ENCODE measurements at regions not wholly inside any gene's neighbourhood (a gene's known extent, or its start where the extent isn't known, plus 50 kb on each side); places are given as distances from the start of the nearest gene placed in this dataset.

DNA sequence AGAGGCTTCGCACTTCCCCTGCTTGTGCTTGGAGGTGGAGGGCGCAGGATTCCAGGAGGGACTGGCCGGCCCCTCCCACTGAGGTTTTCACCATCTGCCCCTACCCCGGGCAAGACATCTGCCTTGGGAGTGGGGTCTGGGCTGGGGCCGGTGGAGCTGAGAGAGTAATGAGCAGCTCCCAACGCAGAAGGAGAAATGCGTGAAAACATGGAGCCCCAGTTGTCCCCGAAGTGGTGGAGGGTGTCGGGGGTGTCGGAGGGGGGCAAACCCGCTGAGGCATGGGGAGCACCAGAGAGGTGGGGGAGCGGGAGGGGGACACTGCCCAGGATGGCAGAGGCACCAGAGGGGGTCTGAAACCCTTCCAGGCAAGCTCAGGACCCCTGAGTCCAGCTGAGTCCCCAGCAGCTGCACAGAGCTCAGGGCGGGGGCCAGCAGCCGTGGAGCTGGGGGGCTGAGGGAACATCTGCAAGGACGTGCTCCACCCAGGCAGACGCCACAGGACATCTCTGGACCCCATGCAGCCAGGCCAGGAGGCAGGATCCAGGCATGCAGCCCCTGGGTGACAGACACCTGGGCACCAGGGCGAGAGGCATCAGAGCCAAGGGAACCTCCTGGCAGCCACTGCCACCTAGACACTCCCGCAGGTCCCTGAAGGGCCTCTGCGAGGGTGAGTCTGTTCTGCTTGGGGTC lies 110.6 kb downstream of the SIK1 start:
- DNase-seq = no peak

DNA sequence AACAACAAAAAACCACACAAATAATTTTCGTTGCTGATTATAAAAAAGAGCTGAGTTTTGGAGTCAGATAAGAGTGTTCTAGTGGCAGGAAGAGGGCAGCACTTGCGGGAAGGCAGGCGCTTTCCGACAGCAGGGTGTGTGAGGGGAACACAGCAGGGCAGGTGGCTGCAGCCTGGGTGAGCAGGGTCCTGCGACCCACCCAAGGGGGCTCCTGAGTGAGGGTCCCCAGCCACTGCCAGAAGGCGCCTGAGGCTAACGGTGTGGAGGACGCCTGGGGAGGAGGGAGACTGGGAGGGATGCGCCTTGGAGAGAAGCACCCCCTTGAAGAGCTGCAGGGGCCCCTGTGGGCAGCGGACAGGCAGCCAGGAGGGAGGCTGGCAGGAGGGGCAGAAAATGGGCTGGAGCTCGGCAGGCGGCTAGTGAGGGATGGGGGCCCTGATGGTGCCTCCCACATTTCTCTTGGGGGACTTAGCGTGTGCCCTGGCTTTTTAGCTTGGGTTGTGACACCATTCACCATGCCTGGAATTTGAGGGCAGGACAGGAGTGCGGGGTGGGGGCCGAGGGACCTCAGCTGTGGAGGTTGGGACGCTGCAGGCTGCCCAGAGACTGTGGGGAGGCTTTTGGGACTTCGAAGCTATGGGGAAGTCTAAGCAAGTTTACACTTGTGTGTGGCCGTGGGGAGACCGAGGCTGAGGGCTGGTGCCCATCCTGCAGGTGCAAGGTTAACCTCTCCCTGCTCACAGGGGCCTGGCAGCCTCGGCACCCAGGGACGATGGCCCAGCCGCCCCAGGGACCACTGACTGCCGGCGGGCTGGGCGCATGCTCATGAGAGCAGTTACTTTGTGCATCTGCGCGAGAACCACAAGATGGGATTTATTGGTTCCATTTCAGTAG lies 111.4 kb downstream of the SIK1 start:
- DNase-seq = no peak

DNA sequence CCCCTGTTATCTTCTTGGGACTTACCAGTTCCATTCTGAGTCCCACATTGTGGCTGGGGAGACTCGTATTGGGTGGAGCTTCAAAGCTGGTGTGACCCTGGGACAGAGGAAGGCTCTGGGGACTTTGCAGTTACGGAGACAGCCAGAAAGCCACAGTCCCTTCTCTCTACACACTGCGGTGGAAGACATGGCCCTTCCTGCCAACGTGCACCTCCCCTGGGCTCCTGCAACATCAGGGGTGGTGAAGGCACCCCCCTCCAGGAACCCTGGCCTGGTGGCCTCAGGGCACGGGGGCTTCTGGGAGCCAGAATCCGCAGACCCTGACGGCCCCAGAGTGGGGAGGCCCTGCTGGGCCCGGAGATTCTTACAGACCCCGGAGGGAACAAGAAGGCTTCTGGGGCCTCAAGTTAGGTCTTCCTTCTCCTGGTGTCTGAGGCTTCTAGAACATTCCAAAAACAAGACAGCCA lies 113.0 kb downstream of the SIK1 start:
- DNase-seq = no peak

DNA sequence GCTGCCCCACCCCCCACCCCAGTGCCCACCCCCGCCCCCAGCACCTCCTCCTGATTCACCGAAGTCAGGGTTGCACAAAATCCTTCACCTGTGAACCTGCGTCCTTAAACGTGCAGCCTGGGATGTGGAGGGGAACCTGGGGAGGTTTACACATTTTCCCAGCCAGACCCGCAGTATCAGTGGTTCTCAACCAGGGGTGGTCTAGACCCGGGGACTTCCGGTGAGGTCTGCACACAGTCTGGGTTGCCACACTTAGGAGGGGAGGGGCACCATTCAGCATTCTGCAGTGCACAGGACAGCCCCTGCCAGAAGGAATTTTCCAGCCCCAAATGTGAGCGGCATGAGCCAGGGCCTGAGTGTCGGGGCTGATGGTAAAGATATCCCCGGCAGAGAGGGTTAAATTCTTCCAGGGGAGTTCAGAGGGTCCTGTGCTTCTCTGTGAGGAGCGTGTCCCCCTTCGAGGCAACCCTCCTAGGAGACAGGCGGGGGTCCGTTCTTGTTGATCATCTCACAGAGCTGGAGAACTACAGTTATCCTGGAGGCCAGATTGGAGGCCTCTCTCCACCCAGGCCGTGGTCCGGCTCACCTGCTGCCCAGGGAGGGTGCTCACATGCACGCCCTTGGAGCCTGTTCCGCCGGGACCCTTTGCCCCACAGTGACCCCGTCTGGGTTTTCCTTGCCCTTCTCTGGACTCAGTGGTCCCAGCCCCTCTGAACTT lies 113.6 kb downstream of the SIK1 start:
- no peak for DNase-seq

- no peak for DNase-seq
Observed at GRCh38 chr21:43312751-43313169, 114.2 kb downstream of the SIK1 start.

DNA sequence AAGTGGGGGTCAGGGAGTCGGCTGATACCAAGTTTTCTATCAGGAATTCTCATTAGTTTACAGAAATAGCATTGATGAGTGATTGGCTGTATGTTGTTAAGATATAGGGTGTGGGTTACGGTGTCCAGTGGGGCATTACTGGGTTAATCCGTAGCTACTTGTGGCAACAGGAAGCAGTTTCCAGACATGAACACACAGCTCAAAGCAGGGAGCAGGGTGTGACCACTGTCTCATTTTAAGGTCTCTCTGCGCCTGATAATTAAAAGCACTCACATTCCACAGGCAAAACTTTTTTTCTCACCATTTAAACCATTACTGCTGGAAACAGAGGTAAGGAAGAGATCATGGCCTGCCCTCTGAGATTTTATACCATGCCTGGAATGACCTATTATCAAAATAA lies 114.9 kb downstream of the SIK1 start:
- no peak for DNase-seq

DNA sequence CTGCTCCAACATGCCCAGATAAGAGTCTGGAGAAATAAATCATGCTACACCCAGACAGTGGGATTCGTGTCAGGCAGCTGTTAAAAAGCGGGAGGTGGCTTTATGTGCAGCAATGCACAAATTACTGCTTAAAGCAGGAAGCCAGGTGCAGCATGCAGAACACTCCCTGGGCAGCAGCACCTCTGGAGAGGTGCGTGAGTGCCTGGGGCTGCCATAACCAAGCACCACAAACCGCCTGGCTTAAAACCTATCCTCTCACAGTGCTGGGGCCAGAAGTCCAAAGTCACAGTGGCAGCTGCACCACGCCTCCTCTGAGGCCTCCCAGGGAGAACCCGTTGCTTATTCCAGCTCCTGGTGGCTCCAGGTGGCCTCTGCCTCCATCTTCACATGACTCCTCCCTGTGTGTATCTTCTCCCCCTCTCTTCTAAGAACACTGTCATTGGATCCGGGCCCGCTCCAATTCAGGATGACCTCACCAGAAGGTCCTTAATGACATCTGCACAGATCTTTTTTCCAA lies 115.6 kb downstream of the SIK1 start:
- DNase-seq = peak; percentile 88

DNA sequence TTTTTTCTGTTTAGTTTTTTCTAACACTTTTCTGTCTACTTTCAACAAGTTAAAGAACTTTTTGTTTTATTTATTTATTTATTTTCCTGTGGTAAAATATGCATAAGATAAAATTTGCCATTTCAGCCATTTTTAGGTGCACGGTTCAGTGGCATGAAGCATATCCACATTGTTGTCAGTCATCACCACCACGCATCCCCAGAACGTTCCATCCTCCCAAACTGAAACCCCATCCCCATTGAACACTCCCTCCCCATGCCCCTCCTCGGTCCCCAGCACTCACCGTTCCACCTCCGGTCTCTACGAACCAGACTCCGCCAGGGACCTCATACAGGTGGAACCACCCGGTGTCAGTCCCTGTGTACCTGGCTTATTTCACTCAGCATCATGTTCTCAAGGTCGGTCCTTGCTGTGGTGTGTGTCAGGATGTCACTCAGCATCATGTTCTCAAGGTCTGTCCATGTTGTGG lies 118.1 kb downstream of the SIK1 start:
- no peak for DNase-seq

DNA sequence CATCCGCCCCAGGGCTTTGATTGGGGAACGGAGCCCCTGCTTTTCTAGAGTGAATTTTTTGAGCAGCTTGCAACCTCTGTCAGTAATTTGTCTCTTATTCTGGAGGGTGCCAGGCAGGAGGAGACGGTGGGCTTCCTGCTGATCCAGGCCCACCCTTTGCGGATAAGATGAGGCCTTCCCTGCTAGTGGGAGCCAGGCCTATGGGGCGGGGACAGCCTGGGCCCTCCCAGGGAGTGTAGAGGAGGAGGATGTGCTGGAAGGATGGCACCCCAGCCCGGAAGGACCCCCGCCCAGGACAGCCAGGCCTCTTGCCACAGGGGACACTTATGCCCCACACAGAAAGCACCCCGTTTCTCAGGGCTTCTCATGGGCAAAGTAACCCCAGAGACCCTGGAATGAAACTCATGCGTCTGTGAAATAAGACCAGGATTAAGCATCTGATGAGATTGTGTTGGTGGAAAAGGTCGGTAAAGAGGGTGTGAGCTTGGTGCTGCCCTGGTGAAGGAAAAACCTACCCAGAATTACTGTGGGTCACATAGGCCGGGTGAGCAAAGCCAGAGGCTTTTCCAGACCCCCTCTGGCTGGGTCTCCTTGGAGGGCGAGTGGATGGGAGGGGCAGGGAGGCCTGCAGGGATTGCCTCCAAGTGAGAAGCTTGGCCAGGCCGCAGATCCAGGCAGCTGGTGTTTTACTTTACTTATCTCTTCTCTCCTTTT lies 118.7 kb downstream of the SIK1 start:
- DNase-seq = no peak

DNA sequence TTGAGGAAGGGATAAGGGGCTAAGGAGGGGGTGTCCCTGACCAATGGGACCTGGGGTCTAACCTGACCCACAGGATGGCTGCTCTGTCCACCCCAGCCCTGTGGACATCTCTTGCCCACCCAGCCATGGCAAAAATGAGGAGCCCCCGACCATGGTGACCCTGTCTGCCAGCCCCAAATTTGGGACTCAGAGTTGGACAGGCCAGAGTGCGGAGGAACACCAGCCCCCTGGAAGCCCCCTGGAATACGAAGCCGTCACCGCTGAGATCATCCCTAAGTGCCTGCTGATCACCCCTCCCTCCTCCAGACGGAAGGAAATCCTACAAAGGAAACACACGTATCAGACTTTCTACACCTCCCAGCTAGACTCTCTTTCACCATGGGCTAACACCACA lies 119.3 kb downstream of the SIK1 start:
- DNase-seq = no peak

DNA sequence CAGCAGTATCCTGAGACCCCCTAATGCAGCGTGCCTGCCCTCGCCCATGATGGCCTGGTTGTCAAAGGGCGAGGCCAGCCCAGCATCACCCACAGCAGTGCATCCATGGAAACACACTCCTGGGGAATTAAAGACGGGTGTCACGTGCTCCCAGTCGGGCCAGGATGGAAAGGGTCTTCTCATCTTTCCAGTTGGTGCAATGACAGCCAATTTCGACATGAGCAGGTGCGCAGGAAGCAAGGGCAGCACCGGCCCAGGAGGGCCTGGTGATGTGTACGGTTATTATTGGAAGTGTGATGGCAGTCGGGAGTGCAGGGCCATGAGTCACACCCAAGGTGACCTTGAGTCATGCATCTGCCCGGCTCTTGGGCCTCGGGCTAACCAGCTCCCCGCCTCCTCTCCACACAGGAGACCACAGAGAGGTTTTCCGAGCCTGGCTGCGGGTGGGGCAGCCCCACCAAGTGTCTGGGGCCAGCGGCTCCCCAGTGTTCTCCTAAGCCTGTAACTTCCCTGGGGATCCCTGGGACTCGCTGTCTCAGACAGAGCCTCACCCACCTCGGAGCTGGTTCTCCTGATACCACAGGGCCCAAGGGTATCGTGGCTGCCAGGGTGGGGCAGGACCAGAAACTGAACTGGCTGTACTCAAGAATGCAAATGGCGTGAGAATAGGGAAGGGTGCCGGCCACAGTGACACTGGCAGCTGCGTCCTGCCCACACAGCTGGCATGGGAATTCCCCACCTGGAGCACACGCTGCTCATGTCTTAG lies 119.8 kb downstream of the SIK1 start:
- peak; percentile 41 for DNase-seq

- no peak for DNase-seq
Observed at GRCh38 chr21:43306391-43306790, 120.5 kb downstream of the SIK1 start.

- DNase-seq = no peak
Observed at GRCh38 chr21:43305811-43306311, 121.1 kb downstream of the SIK1 start.

GRCh38 chr21:43305336-43305665 lies 121.6 kb downstream of the SIK1 start:
- DNase-seq = no peak

GRCh38 chr21:43304621-43305335 lies 122.2 kb downstream of the SIK1 start:
- DNase-seq = no peak

GRCh38 chr21:43304206-43304605 lies 122.7 kb downstream of the SIK1 start:
- DNase-seq = no peak

DNA sequence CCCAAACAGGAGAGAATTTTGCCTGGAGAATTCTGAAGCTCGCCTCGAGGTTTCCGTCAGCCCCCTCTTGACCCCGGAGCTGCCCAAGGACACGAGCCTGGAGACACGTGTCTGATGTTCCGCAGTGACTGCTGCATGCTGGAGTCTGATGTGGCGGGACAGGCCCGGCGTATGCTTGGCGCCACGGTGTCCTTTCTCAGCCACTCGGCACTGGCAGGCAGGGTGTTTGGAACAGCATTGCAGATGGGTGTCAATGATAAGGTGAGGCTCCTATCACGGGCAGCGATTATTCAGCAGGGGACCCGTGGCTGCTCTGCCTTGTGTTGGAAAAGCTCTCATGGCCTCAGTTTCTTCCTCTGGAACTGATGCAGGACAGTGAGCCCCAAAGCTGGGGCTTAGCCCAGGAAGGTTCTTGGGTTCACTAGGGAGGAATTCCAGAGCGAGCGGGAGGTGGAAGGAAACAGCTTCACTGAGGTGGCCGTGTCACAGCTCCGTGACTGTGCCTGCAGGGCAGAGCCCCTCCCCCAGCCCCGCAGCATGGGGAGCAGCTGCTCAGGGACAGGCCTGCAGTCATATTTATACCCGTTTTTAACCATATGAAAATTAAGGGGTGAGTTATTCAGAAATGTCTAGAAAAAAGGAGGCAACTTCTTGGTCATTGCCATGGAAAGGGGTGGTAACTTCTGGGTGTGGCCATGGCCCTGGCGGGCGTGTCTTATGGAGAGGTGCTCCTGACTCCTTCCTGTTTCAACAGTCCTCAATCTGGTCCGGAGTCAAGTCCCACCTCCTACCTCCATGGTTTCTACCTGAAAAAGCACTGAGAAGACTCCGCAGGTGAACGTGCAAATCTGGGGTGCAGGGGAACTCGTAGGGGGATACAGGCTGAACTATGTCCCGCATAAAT lies 123.4 kb downstream of the SIK1 start:
- no peak for DNase-seq

DNA sequence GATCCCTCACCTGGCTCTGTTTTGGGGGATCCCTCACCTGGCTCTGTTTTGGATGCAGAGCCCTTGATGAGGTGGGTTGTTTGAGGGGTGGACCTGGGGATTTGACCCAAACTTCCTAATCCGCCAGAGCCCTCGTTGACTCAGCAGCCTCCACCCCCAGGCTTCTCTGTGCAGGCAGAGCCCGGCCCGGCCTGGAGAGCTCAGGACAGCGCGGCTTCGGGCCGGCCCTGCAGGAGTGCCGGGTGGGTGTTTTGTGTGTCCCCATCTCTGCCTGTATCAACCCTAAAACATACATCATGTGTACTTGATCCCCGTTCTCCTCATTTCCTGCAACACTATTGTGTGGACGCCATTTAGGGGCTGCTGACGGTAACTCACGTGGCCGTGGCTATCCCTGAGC lies 124.2 kb downstream of the SIK1 start:
- DNase-seq = no peak

DNA sequence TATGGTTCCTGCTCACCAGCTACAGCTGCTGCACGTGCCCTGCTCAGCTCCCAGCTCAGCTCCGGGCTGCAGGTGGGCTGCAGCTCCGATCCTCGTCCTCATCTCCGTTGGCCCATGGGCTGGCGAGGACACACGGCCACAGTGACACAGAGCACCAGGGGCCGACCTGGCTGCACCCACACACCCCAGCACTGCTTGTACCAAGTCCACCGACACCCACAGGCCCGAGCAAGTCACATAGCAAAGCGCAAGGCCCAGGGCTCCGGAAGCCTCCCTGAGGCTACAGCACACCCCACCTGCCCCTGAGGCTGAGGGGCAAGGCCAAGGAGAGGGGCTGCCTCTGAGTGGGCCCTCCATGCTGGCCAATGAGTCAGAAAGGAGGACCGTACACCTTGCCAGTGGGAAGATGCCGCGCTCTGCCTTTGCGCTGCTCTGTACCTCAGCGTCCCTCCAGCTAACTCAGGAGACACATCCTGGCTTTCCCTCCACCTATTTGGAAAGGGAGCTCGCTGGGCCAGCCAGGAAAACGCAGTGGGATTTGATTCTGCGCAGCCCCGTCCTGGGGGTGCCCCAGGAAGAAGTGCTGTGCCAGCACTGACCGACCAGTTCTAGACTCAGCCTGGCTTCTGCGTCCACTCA lies 124.8 kb downstream of the SIK1 start:
- no peak for DNase-seq
